K562 (cell line): ENCODE measurements at regions not wholly inside any gene's neighbourhood (a gene's known extent, or its start where the extent isn't known, plus 50 kb on each side); places are given as distances from the start of the nearest gene placed in this dataset.

Experiments
- BRD4 ChIP-seq: fragments of 200-600 bp; sonication (generic); IDR thresholded peaks from 2 replicates; pipeline ENCODE4 v1.6.1; 2017; ENCODE audit warnings: inconsistent platforms
- CREBBP ChIP-seq: IDR thresholded peaks from one replicate; pipeline ENCODE4 v1.6.1; 2012; ENCODE audit warnings: low read depth, mild to moderate bottlenecking, control low read depth, inconsistent platforms, low read length
- CTCF ChIP-seq, 3 experiments: IDR thresholded peaks in 2 of 3; conservative IDR thresholded peaks in 1 of 3; 2 replicates each; pipeline ENCODE4 v1.5.1; 2011 to 2012; ENCODE audit warnings: low read length in 3 of 3, mild to moderate bottlenecking in 3 of 3, control low read depth in 2 of 3, improper control_type of control experiment in 1 of 3, inconsistent platforms in 1 of 3, low read depth in 1 of 3, mixed read lengths in 1 of 3, moderate library complexity in 1 of 3; ENCODE audit not compliant: insufficient read depth in 2 of 3
- ELK1 ChIP-seq: sonication (generic); formaldehyde crosslinking; IDR thresholded peaks from 2 replicates; pipeline ENCODE4 v1.8.1; 2022; ENCODE audit warnings: missing genetic modification reagents
- ESRRA ChIP-seq: fragments of 450-650 bp; IDR thresholded peaks from 2 replicates; pipeline ENCODE4 v1.6.1; 2014; ENCODE audit warnings: low read depth, mild to moderate bottlenecking, moderate library complexity, borderline replicate concordance
- OTX1 ChIP-seq: fragments of 450-650 bp; formaldehyde crosslinking; IDR thresholded peaks from 2 replicates; pipeline ENCODE4 v1.4.0; 2022; ENCODE audit warnings: mild to moderate bottlenecking
- PATZ1 ChIP-seq: fragments of 250-450 bp; sonication (Bioruptor Pico); IDR thresholded peaks from 2 replicates; pipeline ENCODE4 v1.5.0; 2020; ENCODE audit warnings: mild to moderate bottlenecking, borderline replicate concordance
- PYGO2 ChIP-seq: fragments of 450-650 bp; IDR thresholded peaks from 2 replicates; pipeline ENCODE4 v1.6.1; 2016; ENCODE audit warnings: mild to moderate bottlenecking, missing genetic modification characterization, moderate library complexity, missing compliant biosample characterization
- RAD21 ChIP-seq, 2 experiments: fragments of 250-450 bp in 1 of 2; fragments of 450-650 bp in 1 of 2; sonication (Bioruptor Pico) in 1 of 2; formaldehyde crosslinking in 1 of 2; IDR thresholded peaks in 1 of 2; conservative IDR thresholded peaks in 1 of 2; 2 replicates each; pipeline versions ENCODE4 v1.4.0 to v1.8.0; 2020 to 2022; ENCODE audit warnings: mild to moderate bottlenecking in 2 of 2, moderate library complexity in 1 of 2
- SIN3B ChIP-seq: fragments of 450-650 bp; IDR thresholded peaks from 2 replicates; pipeline ENCODE4 v1.6.1; 2017; ENCODE audit warnings: low read depth, mild to moderate bottlenecking, moderate library complexity
- SMC3 ChIP-seq: conservative IDR thresholded peaks from 2 replicates; pipeline ENCODE4 v1.6.1; 2011; ENCODE audit warnings: low read depth, low read length, improper control_type of control experiment; ENCODE audit not compliant: insufficient read depth
- SPI1 ChIP-seq: IDR thresholded peaks from 2 replicates; pipeline ENCODE4 v1.6.1; 2011; ENCODE audit warnings: low read depth, low read length, control low read depth, borderline replicate concordance
- STAG1 ChIP-seq: sonication (generic); formaldehyde crosslinking; IDR thresholded peaks from 2 replicates; pipeline ENCODE4 v1.5.0; 2020; ENCODE audit warnings: missing genetic modification reagents, borderline replicate concordance
- STAT6 ChIP-seq: sonication (generic); formaldehyde crosslinking; IDR thresholded peaks from 2 replicates; pipeline ENCODE4 v1.8.1; 2023; ENCODE audit warnings: mild to moderate bottlenecking, missing genetic modification reagents
- ZNF41 ChIP-seq: fragments of 250-450 bp; sonication (Bioruptor Pico); conservative IDR thresholded peaks from 2 replicates; pipeline ENCODE4 v1.4.0; 2020; ENCODE audit warnings: mild to moderate bottlenecking
- ZNF740 ChIP-seq, 3 experiments: fragments of 200-800 bp in 1 of 3; sonication (Bioruptor generic) in 1 of 3; sonication (generic) in 1 of 3; formaldehyde crosslinking in 1 of 3; IDR thresholded peaks; 2 replicates each; pipeline versions ENCODE4 v1.6.1 to v1.8.0; 2016 to 2022; ENCODE audit warnings: mild to moderate bottlenecking in 2 of 3, missing compliant biosample characterization in 2 of 3, missing genetic modification characterization in 2 of 3, missing genetic modification reagents in 1 of 3
- ZNF780A ChIP-seq: fragments of 250-450 bp; sonication (Bioruptor Pico); IDR thresholded peaks from 2 replicates; pipeline ENCODE4 v1.5.0; 2021; ENCODE audit warnings: mild to moderate bottlenecking
- ZZZ3 ChIP-seq: fragments of 450-650 bp; IDR thresholded peaks from 2 replicates; pipeline ENCODE4 v1.6.1; 2016; ENCODE audit warnings: antibody characterized with exemption, mild to moderate bottlenecking, moderate library complexity

- TF ChIP-seq STAT6 (CRISPR knock-in tag) (no peak), CTCF (IDR thresholded peaks at IDR 0.05 in 2 of 3, conservative IDR thresholded peaks at IDR 0.05 in 1 of 3; ENCODE audit: insufficient read depth in 2 of 3, low read depth in 1 of 3, low read length in 3 of 3) (peak; percentile 52 to 64 (median 53)), CREBBP (no peak), ZNF780A (no peak), ZZZ3 (no peak), RAD21 (CRISPR knock-in tag; conservative IDR thresholded peaks at IDR 0.05 in 1 of 2, IDR thresholded peaks at IDR 0.05 in 1 of 2) (peak; percentile 25 to 64; a peak in 3 of 4 replicates), PYGO2 (tag) (no peak), PATZ1 (CRISPR knock-in tag) (no peak), ZNF740 (CRISPR knock-in tag; IDR thresholded peaks at IDR 0.05) (no peak), ZNF740 (tag; IDR thresholded peaks at IDR 0.05) (no peak), STAG1 (CRISPR knock-in tag) (peak; percentile 26; the same call in 1 of the 2 replicates), OTX1 (CRISPR knock-in tag) (no peak), BRD4 (no peak), SIN3B (no peak), ZNF41 (no peak), SMC3 (peak; percentile 58), SPI1 (no peak), ELK1 (CRISPR knock-in tag) (no peak), ESRRA (no peak)
Observed at GRCh38 chr5:90135779-90136378, 273.7 kb downstream of the CETN3 start (continued).
